Stomach (tissue), 4 donors: ENCODE measurements at regions not wholly inside any gene's neighbourhood (a gene's known extent, or its start where the extent isn't known, plus 50 kb on each side); places are given as distances from the start of the nearest gene placed in this dataset.

Experiments used
- EP300 ChIP-seq: sonication (generic); formaldehyde crosslinking; IDR thresholded peaks from one replicate; pipeline ENCODE4 v1.6.1; 2017; ENCODE audit warnings: antibody characterized with exemption
- POLR2AphosphoS5 ChIP-seq, 3 donors: sonication (generic); formaldehyde crosslinking; IDR thresholded peaks; one replicate each; pipeline ENCODE4 v1.6.1; 2016; ENCODE audit warnings: antibody characterized with exemption in 3 of 3
- TF ChIP-seq, protein P1 (sequence below), 7 experiments: fragments of 450-650 bp in 4 of 7; fragments of 200-600 bp in 3 of 7; sonication (generic) in 3 of 7; IDR thresholded peaks; one replicate each; pipeline ENCODE4 v1.5.1; 2016 to 2019; ENCODE audit warnings: antibody characterized with exemption in 7 of 7, control low read depth in 2 of 7, mild to moderate bottlenecking in 1 of 7

DNA sequence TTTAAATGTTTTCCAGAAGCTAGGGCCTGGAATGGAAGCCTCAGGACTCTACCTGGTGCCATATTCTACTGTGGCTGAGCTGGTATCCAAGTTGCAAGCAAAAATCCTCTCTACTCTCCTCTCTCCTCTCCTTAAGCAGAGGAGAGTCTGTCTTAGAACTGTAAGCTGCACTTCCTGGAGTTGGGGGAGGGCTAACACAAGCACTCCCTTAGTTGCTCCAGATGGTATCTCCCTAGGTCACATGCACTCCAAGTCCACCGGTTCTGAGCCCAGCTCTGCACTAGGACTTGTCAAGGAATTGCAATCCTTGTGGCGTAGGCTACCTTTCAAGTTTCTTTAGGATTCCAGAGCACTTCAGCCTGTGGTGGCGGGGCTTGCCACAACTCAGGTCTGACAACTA is 513.9 kb upstream of the RGMB start:
- no peak for TF ChIP-seq POLR2AphosphoS5 (IDR thresholded peaks at IDR 0.05)
- TF ChIP-seq EP300: no peak
- TF ChIP-seq, protein P1, sequence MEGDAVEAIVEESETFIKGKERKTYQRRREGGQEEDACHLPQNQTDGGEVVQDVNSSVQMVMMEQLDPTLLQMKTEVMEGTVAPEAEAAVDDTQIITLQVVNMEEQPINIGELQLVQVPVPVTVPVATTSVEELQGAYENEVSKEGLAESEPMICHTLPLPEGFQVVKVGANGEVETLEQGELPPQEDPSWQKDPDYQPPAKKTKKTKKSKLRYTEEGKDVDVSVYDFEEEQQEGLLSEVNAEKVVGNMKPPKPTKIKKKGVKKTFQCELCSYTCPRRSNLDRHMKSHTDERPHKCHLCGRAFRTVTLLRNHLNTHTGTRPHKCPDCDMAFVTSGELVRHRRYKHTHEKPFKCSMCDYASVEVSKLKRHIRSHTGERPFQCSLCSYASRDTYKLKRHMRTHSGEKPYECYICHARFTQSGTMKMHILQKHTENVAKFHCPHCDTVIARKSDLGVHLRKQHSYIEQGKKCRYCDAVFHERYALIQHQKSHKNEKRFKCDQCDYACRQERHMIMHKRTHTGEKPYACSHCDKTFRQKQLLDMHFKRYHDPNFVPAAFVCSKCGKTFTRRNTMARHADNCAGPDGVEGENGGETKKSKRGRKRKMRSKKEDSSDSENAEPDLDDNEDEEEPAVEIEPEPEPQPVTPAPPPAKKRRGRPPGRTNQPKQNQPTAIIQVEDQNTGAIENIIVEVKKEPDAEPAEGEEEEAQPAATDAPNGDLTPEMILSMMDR (IDR thresholded peaks at IDR 0.05): no peak
